T-helper 2 cell treated with Interferon-gamma antibody and Interleukin-4, amounts not matched to agents 5 μg/mL and 100 μg/mL, for 36 hours (primary cell): ENCODE measurements at regions not wholly inside any gene's neighbourhood (a gene's known extent, or its start where the extent isn't known, plus 50 kb on each side); places are given as distances from the start of the nearest gene placed in this dataset.
"Not testable (repeated sequence)": the region's sequence is repeated elsewhere in the genome, so short reads cannot be mapped to it uniquely, and the experiment has no call there.

ENCODE experiments used
- DNase-seq: peaks from one replicate; pipeline ENCODE4 v3.0.0; 2021; ENCODE audit warnings: low spot score
- H3K27ac Mint-ChIP-seq: one replicate; pipeline ENCODE4 v1.8.0; 2021; ENCODE audit warnings: mild to moderate bottlenecking, mixed read lengths
- H3K27me3 Mint-ChIP-seq: one replicate; pipeline ENCODE4 v1.8.0; 2021; ENCODE audit warnings: low read depth, mixed read lengths
- H3K36me3 Mint-ChIP-seq: one replicate; pipeline ENCODE4 v1.8.0; 2021; ENCODE audit warnings: low read depth, mixed read lengths
- H3K4me1 Mint-ChIP-seq: one replicate; pipeline ENCODE4 v1.8.0; 2021; ENCODE audit warnings: low read depth, mixed read lengths
- H3K4me3 Mint-ChIP-seq: one replicate; pipeline ENCODE4 v1.8.0; 2022; ENCODE audit warnings: mild to moderate bottlenecking, moderate library complexity, mixed read lengths
- H3K9me3 Mint-ChIP-seq: one replicate; pipeline ENCODE4 v1.8.0; 2021; ENCODE audit warnings: mixed read lengths

- H3K4me3 Mint-ChIP-seq: no peak overlapping the region
- H3K4me1 Mint-ChIP-seq: no peaks in the 10 kb centered on the region
- peaks cover 6% of the 10 kb centered on the region for H3K27me3 Mint-ChIP-seq
These were observed 269.2 kb downstream of the PDCD6IP start for GRCh38 chr3:34067536-34068051.

GRCh38 chr3:34068505-34068904, 270.1 kb downstream of the PDCD6IP start:
- DNase-seq: no peak
- Mint-ChIP-seq H3K4me1 (no peaks in the 10 kb centered on the region), H3K27me3 (peaks cover 3% of the 10 kb centered on the region), H3K36me3 (no peaks in the 10 kb centered on the region), H3K9me3 (no peaks in the 10 kb centered on the region), H3K27ac (no peak overlapping the region), H3K4me3 (no peak overlapping the region)

More at GRCh38 chr3:34067536-34068051, 269.2 kb downstream of the PDCD6IP start:
- no peak for DNase-seq
- H3K36me3 Mint-ChIP-seq: no peaks in the 10 kb centered on the region
- H3K9me3 Mint-ChIP-seq: no peaks in the 10 kb centered on the region
- H3K27ac Mint-ChIP-seq: no peak overlapping the region

GRCh38 chr3:34070831-34071585, 272.6 kb downstream of the PDCD6IP start:
- H3K4me1 Mint-ChIP-seq: no peaks in the 10 kb centered on the region
- no peaks in the 10 kb centered on the region for H3K36me3 Mint-ChIP-seq
- no peak overlapping the region for H3K4me3 Mint-ChIP-seq
- no peak for DNase-seq
- no peaks in the 10 kb centered on the region for H3K27me3 Mint-ChIP-seq
- no peaks in the 10 kb centered on the region for H3K9me3 Mint-ChIP-seq
- H3K27ac Mint-ChIP-seq: no peak overlapping the region

- DNase-seq: no peak
- H3K36me3 Mint-ChIP-seq: no peaks in the 10 kb centered on the region
- H3K27ac Mint-ChIP-seq: no peak overlapping the region
- no peaks in the 10 kb centered on the region for H3K27me3 Mint-ChIP-seq
- no peaks in the 10 kb centered on the region for H3K4me1 Mint-ChIP-seq
- no peak overlapping the region for H3K4me3 Mint-ChIP-seq
- no peaks in the 10 kb centered on the region for H3K9me3 Mint-ChIP-seq
These were observed 273.9 kb downstream of the PDCD6IP start for GRCh38 chr3:34072297-34072696.

- H3K4me3 Mint-ChIP-seq: no peak overlapping the region
- H3K9me3 Mint-ChIP-seq: no peaks in the 10 kb centered on the region
- H3K27ac Mint-ChIP-seq: no peak overlapping the region
- DNase-seq: no peak
- no peaks in the 10 kb centered on the region for H3K36me3 Mint-ChIP-seq
- no peaks in the 10 kb centered on the region for H3K27me3 Mint-ChIP-seq
- no peaks in the 10 kb centered on the region for H3K4me1 Mint-ChIP-seq
These were observed 274.7 kb downstream of the PDCD6IP start for GRCh38 chr3:34073111-34073510.

GRCh38 chr3:34073961-34074360, 275.5 kb downstream of the PDCD6IP start:
- no peaks in the 10 kb centered on the region for H3K27me3 Mint-ChIP-seq
- H3K4me3 Mint-ChIP-seq: no peak overlapping the region
- H3K36me3 Mint-ChIP-seq: no peaks in the 10 kb centered on the region
- H3K4me1 Mint-ChIP-seq: no peaks in the 10 kb centered on the region
- no peaks in the 10 kb centered on the region for H3K9me3 Mint-ChIP-seq
- no peak for DNase-seq
- no peak overlapping the region for H3K27ac Mint-ChIP-seq

- no peaks in the 10 kb centered on the region for H3K4me1 Mint-ChIP-seq
- DNase-seq: no peak
- no peak overlapping the region for H3K4me3 Mint-ChIP-seq
- no peaks in the 10 kb centered on the region for H3K27me3 Mint-ChIP-seq
- no peak overlapping the region for H3K27ac Mint-ChIP-seq
- no peaks in the 10 kb centered on the region for H3K9me3 Mint-ChIP-seq
- H3K36me3 Mint-ChIP-seq: no peaks in the 10 kb centered on the region
These were observed 277.5 kb downstream of the PDCD6IP start for GRCh38 chr3:34075975-34076374.

- H3K27ac Mint-ChIP-seq: no peak overlapping the region
- no peaks in the 10 kb centered on the region for H3K4me1 Mint-ChIP-seq
- H3K9me3 Mint-ChIP-seq: peaks cover under 1% of the 10 kb centered on the region
- no peak for DNase-seq
- H3K27me3 Mint-ChIP-seq: no peaks in the 10 kb centered on the region
- no peaks in the 10 kb centered on the region for H3K36me3 Mint-ChIP-seq
- no peak overlapping the region for H3K4me3 Mint-ChIP-seq
These were observed 279.2 kb downstream of the PDCD6IP start for GRCh38 chr3:34077417-34078195.

GRCh38 chr3:34078418-34078817, 280.0 kb downstream of the PDCD6IP start:
- Mint-ChIP-seq H3K4me3 (no peak overlapping the region), H3K9me3 (peaks cover 5% of the 10 kb centered on the region), H3K4me1 (no peaks in the 10 kb centered on the region), H3K27ac (no peak overlapping the region), H3K36me3 (no peaks in the 10 kb centered on the region), H3K27me3 (no peaks in the 10 kb centered on the region)
- no peak for DNase-seq

GRCh38 chr3:34079849-34080248, 281.4 kb downstream of the PDCD6IP start:
- H3K36me3 Mint-ChIP-seq, H3K27me3 Mint-ChIP-seq, H3K27ac Mint-ChIP-seq, DNase-seq, H3K4me1 Mint-ChIP-seq, H3K4me3 Mint-ChIP-seq, H3K9me3 Mint-ChIP-seq: not testable (repeated sequence)

- H3K4me3 Mint-ChIP-seq, H3K27me3 Mint-ChIP-seq, H3K9me3 Mint-ChIP-seq, DNase-seq, H3K27ac Mint-ChIP-seq, H3K36me3 Mint-ChIP-seq, H3K4me1 Mint-ChIP-seq: not testable (repeated sequence)
These were observed 291.9 kb downstream of the PDCD6IP start for GRCh38 chr3:34090379-34090778.

- Mint-ChIP-seq H3K9me3 (no peaks in the 10 kb centered on the region), H3K4me1 (no peaks in the 10 kb centered on the region), H3K4me3 (no peak overlapping the region), H3K36me3 (no peaks in the 10 kb centered on the region), H3K27me3 (no peaks in the 10 kb centered on the region), H3K27ac (no peak overlapping the region)
- DNase-seq: no peak
These were observed 292.4 kb downstream of the PDCD6IP start for GRCh38 chr3:34090876-34091275.

- H3K4me1 Mint-ChIP-seq, H3K36me3 Mint-ChIP-seq, DNase-seq, H3K9me3 Mint-ChIP-seq, H3K27me3 Mint-ChIP-seq, H3K4me3 Mint-ChIP-seq, H3K27ac Mint-ChIP-seq: not testable (repeated sequence)
These were observed 295.9 kb downstream of the PDCD6IP start for GRCh38 chr3:34094280-34094679.

- Mint-ChIP-seq H3K4me1 (no peaks in the 10 kb centered on the region), H3K36me3 (no peaks in the 10 kb centered on the region), H3K27me3 (no peaks in the 10 kb centered on the region), H3K4me3 (no peak overlapping the region), H3K27ac (no peak overlapping the region), H3K9me3 (no peaks in the 10 kb centered on the region)
- no peak for DNase-seq
These were observed 303.9 kb downstream of the PDCD6IP start for GRCh38 chr3:34102288-34102687.
